ENCODE measurements at regions not wholly inside any gene's neighbourhood (a gene's known extent, or its start where the extent isn't known, plus 50 kb on each side); places are given as distances from the start of the nearest gene placed in this dataset.

DNA sequence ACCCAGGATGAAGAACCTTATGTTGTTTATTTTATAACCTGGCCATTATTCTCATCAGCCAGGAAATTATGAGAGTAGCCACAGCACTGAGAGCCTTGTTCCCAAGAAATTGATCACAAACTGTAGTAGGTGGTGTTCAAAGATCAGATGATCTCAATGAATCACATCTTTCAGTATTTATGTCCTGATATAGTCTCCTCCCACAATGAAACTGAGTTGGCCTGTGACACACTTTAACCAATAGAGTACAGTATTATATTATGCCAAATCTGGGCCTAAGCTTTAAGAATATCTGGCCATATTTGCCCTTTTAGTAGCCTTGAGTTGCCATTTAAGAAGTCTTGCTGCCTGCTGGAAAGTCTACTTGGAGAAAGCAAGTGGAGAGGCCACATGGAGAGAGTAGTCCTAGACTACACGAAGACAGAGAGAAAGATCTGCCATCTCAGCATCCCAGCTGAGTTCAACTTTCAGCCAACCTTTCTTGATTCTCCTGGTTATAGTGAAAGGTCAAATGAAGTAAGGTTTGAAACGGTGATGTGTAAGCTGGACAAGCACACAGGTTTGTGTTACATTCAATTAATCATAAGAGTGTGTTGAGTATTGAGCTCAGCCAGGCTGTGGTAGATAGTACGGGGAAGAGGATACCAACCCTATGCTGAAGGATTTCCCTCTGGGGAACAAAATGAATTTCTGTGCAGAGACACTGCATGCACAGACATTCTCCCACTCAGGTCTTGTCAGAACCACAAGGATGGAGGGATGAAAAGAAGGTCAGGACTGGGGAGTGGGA lies 561.8 kb downstream of the SOX6 start:
- no peak for TF ChIP-seq CTCF (conservative IDR thresholded peaks at IDR 0.05; ENCODE audit: low read depth, low read length)
- no peaks in the 10 kb centered on the region for H3K79me2 ChIP-seq (ENCODE audit: low read length)

DNA sequence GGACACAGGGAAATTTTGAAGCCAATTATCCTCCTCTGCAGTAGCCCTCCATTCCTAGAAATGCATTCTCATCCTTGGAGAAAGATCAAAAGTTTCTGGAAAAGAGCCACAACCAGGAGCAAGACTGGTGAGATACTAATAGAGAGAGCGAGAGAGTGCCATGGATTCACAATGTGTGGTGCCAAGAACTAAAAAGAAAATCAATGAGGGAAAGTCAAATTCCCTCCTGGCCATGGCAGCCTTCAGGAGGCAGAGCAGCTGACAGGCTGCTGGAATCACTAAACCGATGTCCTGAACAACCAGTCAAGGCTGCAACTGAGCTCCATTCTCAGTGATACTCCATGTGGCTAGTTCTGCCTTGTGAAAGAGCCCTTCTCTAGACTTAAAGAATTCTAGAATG lies 561.0 kb downstream of the SOX6 start:
- no peaks in the 10 kb centered on the region for H3K9me2 ChIP-seq (replicated peaks; ENCODE audit: low read length)
- H3K4me1 ChIP-seq (ENCODE audit: insufficient read depth, low read length), result no peaks in the 10 kb centered on the region
- CTCF ChIA-PET, result no interaction called here
- DNase-seq (no peak), ATAC-seq (no peak)
- H3K27ac ChIP-seq (ENCODE audit: low read length), result no peak overlapping the region
- H4K20me1 ChIP-seq (ENCODE audit: low read length), result no peaks in the 10 kb centered on the region
- H3K79me2 ChIP-seq (ENCODE audit: low read length), result no peaks in the 10 kb centered on the region
- no peaks in the 10 kb centered on the region for H3K36me3 ChIP-seq (ENCODE audit: low read depth, low read length)
- no TSS peak for BruUV-seq (replicated peaks)
- no peak for TF ChIP-seq EZH2 (IDR thresholded peaks at IDR 0.05; ENCODE audit: low read length, unreplicated experiment)
- H3K9me3 ChIP-seq (ENCODE audit: low read length), result peaks cover under 1% of the 10 kb centered on the region; the same call in 1 of the 2 replicates
- no peaks in the 10 kb centered on the region for H3F3A ChIP-seq (ENCODE audit: low read length, unreplicated experiment)
- H3K4me3 ChIP-seq (ENCODE audit: low read length), result no peak overlapping the region
- H3K4me2 ChIP-seq (ENCODE audit: low read length), result no peak overlapping the region
- POLR2A ChIA-PET (ENCODE audit: unreplicated experiment), result no interaction called here
- intact Hi-C loops (cut with micrococcal nuclease), result no loop called here
- no peak overlapping the region for H3K9ac ChIP-seq (ENCODE audit: low read length)
- H2AFZ ChIP-seq (ENCODE audit: low read length), result no peak overlapping the region
- no peaks in the 10 kb centered on the region for H3K27me3 ChIP-seq (ENCODE audit: low read length)

More for the DNA sequence above, 561.8 kb downstream of the SOX6 start:
- H3K9ac ChIP-seq (ENCODE audit: low read length), result no peak overlapping the region
- no peaks in the 10 kb centered on the region for H3K9me2 ChIP-seq (replicated peaks; ENCODE audit: low read length)
- no peaks in the 10 kb centered on the region for H4K20me1 ChIP-seq (ENCODE audit: low read length)
- intact Hi-C loops (cut with micrococcal nuclease), result no loop called here
- no peaks in the 10 kb centered on the region for H3K27me3 ChIP-seq (ENCODE audit: low read length)
- DNase-seq (no peak), ATAC-seq (no peak)
- no peaks in the 10 kb centered on the region for H3K36me3 ChIP-seq (ENCODE audit: low read depth, low read length)
- H2AFZ ChIP-seq (ENCODE audit: low read length), result no peak overlapping the region
- H3K4me1 ChIP-seq (ENCODE audit: insufficient read depth, low read length), result no peaks in the 10 kb centered on the region
- peaks cover 5% of the 10 kb centered on the region; the same call in 1 of the 2 replicates for H3K9me3 ChIP-seq (ENCODE audit: low read length)
- no peaks in the 10 kb centered on the region for H3F3A ChIP-seq (ENCODE audit: low read length, unreplicated experiment)
- ChIA-PET POLR2A (ENCODE audit: unreplicated experiment) (no interaction called here), CTCF (no interaction called here)
- H3K27ac ChIP-seq (ENCODE audit: low read length), result no peak overlapping the region
- BruUV-seq (replicated peaks), result no TSS peak
- no peak overlapping the region for H3K4me2 ChIP-seq (ENCODE audit: low read length)
- no peak overlapping the region for H3K4me3 ChIP-seq (ENCODE audit: low read length)

GRCh38 chr11:15800111-15800800 lies 556.1 kb downstream of the SOX6 start:
- H3K79me2 ChIP-seq (ENCODE audit: low read length), result no peaks in the 10 kb centered on the region
- no peaks in the 10 kb centered on the region for H3F3A ChIP-seq (ENCODE audit: low read length, unreplicated experiment)
- H3K4me3 ChIP-seq (ENCODE audit: low read length), result no peak overlapping the region
- ChIA-PET CTCF (no interaction called here), POLR2A (ENCODE audit: unreplicated experiment) (no interaction called here)
- H4K20me1 ChIP-seq (ENCODE audit: low read length), result no peaks in the 10 kb centered on the region
- no peaks in the 10 kb centered on the region for H3K27me3 ChIP-seq (ENCODE audit: low read length)
- H3K4me1 ChIP-seq (ENCODE audit: insufficient read depth, low read length), result no peaks in the 10 kb centered on the region
- no peak overlapping the region for H2AFZ ChIP-seq (ENCODE audit: low read length)
- DNase-seq (peak; percentile 4), ATAC-seq (no peak)
- intact Hi-C loops (cut with micrococcal nuclease), result no loop called here
- H3K4me2 ChIP-seq (ENCODE audit: low read length), result no peak overlapping the region
- no peaks in the 10 kb centered on the region for H3K9me3 ChIP-seq (ENCODE audit: low read length)
- no peaks in the 10 kb centered on the region for H3K36me3 ChIP-seq (ENCODE audit: low read depth, low read length)
- H3K9me2 ChIP-seq (replicated peaks; ENCODE audit: low read length), result no peaks in the 10 kb centered on the region
- no TSS peak for BruUV-seq (replicated peaks)
- no peak for TF ChIP-seq EZH2phosphoT487 (IDR thresholded peaks at IDR 0.05; ENCODE audit: borderline replicate concordance, low read length)
- TF ChIP-seq CTCF (conservative IDR thresholded peaks at IDR 0.05; ENCODE audit: low read depth, low read length), result no peak
- TF ChIP-seq EZH2 (IDR thresholded peaks at IDR 0.05; ENCODE audit: low read length, unreplicated experiment), result no peak
- no peak overlapping the region for H3K27ac ChIP-seq (ENCODE audit: low read length)
- no peak overlapping the region for H3K9ac ChIP-seq (ENCODE audit: low read length)
